ENCODE measurements at regions not wholly inside any gene's neighbourhood (a gene's known extent, or its start where the extent isn't known, plus 50 kb on each side); places are given as distances from the start of the nearest gene placed in this dataset.
"Not testable (repeated sequence)": the region's sequence is repeated elsewhere in the genome, so short reads cannot be mapped to it uniquely, and the experiment has no call there.

GRCh38 chr12:119931402-119931801 is 54.3 kb upstream of the CIT start:
- DNase-seq (ENCODE audit: low spot score): no peak

DNA sequence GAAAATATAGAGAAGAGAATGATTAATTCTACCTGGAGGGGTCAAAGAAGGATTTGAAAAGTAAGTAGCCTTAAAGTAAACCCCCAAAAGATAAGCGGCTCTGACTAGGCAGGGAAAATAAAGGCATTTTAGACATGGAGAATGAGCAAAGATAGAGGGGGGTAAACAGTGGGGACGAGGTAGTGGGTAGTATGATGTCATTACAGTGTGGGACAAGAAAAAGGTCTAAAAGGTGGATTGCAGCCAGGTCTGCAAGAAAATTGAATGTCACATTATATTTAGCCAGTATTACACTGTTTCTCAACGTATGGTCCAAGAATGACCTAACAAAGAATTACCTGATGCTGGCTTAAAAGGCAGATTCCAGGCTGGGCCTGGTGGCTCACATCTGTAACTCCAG is 55.8 kb upstream of the CIT start:
- no peak for DNase-seq (ENCODE audit: low spot score)

GRCh38 chr12:119934780-119935179 is 54.3 kb upstream of the BICDL1 start:
- DNase-seq (ENCODE audit: low spot score): not testable (repeated sequence)

- no peak for DNase-seq (ENCODE audit: low spot score)
Measured at GRCh38 chr12:119936705-119937311, 52.2 kb upstream of the BICDL1 start.

GRCh38 chr12:119938049-119938667 is 50.9 kb upstream of the BICDL1 start:
- DNase-seq (ENCODE audit: low spot score): peak; percentile 37

All from putamen (tissue), 1 donor.